ENCODE measurements at regions not wholly inside any gene's neighbourhood (a gene's known extent, or its start where the extent isn't known, plus 50 kb on each side); places are given as distances from the start of the nearest gene placed in this dataset.

- FAIRE-seq (no peak), DNase-seq (ENCODE audit: extremely low spot score, insufficient read length, low read depth) (no peak)
Observed at GRCh38 chr16:74232806-74233465, 63.7 kb upstream of the PSMD7 start.

GRCh38 chr16:74230126-74230525, 66.5 kb upstream of the PSMD7 start:
- DNase-seq (ENCODE audit: extremely low spot score, insufficient read length, low read depth): no peak
- no peak for FAIRE-seq

GRCh38 chr16:74226338-74226954, 70.2 kb upstream of the PSMD7 start:
- FAIRE-seq: no peak
- DNase-seq (ENCODE audit: extremely low spot score, insufficient read length, low read depth): no peak

- DNase-seq (ENCODE audit: extremely low spot score, insufficient read length, low read depth) (no peak), FAIRE-seq (no peak)
Observed at GRCh38 chr16:74224828-74225612, 71.6 kb upstream of the PSMD7 start.

GRCh38 chr16:74221828-74222227, 74.8 kb upstream of the PSMD7 start:
- FAIRE-seq (no peak), DNase-seq (ENCODE audit: extremely low spot score, insufficient read length, low read depth) (no peak)

- DNase-seq (ENCODE audit: extremely low spot score, insufficient read length, low read depth): no peak
- no peak for FAIRE-seq
Observed at GRCh38 chr16:74219706-74220105, 76.9 kb upstream of the PSMD7 start.

GRCh38 chr16:74218871-74219270, 77.7 kb upstream of the PSMD7 start:
- FAIRE-seq (no peak), DNase-seq (ENCODE audit: extremely low spot score, insufficient read length, low read depth) (no peak)

GRCh38 chr16:74216319-74216718, 80.3 kb upstream of the PSMD7 start:
- DNase-seq (ENCODE audit: extremely low spot score, insufficient read length, low read depth) (no peak), FAIRE-seq (no peak)

- DNase-seq (ENCODE audit: extremely low spot score, insufficient read length, low read depth) (no peak), FAIRE-seq (no peak)
Observed at GRCh38 chr16:74215249-74215648, 81.4 kb upstream of the PSMD7 start.

GRCh38 chr16:74213372-74213771, 83.2 kb upstream of the PSMD7 start:
- DNase-seq (ENCODE audit: extremely low spot score, insufficient read length, low read depth): no peak
- no peak for FAIRE-seq

GRCh38 chr16:74210245-74210644, 86.4 kb upstream of the PSMD7 start:
- FAIRE-seq (no peak), DNase-seq (ENCODE audit: extremely low spot score, insufficient read length, low read depth) (no peak)

GRCh38 chr16:74202009-74202408, 94.6 kb upstream of the PSMD7 start:
- DNase-seq (ENCODE audit: extremely low spot score, insufficient read length, low read depth) (no peak), FAIRE-seq (no peak)

GRCh38 chr16:74201576-74201975, 95.0 kb upstream of the PSMD7 start:
- DNase-seq (ENCODE audit: extremely low spot score, insufficient read length, low read depth) (no peak), FAIRE-seq (no peak)

- FAIRE-seq (no peak), DNase-seq (ENCODE audit: extremely low spot score, insufficient read length, low read depth) (no peak)
Observed at GRCh38 chr16:74200921-74201320, 95.7 kb upstream of the PSMD7 start.

- FAIRE-seq (no peak), DNase-seq (ENCODE audit: extremely low spot score, insufficient read length, low read depth) (no peak)
Observed at GRCh38 chr16:74199842-74200124, 96.8 kb upstream of the PSMD7 start.

GRCh38 chr16:74199066-74199841, 97.4 kb upstream of the PSMD7 start:
- FAIRE-seq (no peak), DNase-seq (ENCODE audit: extremely low spot score, insufficient read length, low read depth) (no peak)

- no peak for FAIRE-seq
- DNase-seq (ENCODE audit: extremely low spot score, insufficient read length, low read depth): no peak
Observed at GRCh38 chr16:74192281-74192797, 104.3 kb upstream of the PSMD7 start.

- DNase-seq (ENCODE audit: extremely low spot score, insufficient read length, low read depth) (no peak), FAIRE-seq (no peak)
Observed at GRCh38 chr16:74190292-74190691, 106.3 kb upstream of the PSMD7 start.

- no peak for DNase-seq (ENCODE audit: extremely low spot score, insufficient read length, low read depth)
- no peak for FAIRE-seq
Observed at GRCh38 chr16:74188856-74189255, 107.8 kb upstream of the PSMD7 start.

GRCh38 chr16:74186561-74186971, 110.0 kb upstream of the PSMD7 start:
- DNase-seq (ENCODE audit: extremely low spot score, insufficient read length, low read depth) (no peak), FAIRE-seq (no peak)

GRCh38 chr16:74184839-74185238, 111.8 kb upstream of the PSMD7 start:
- FAIRE-seq: no peak
- no peak for DNase-seq (ENCODE audit: extremely low spot score, insufficient read length, low read depth)
